Trophoblast cell (in vitro differentiated cells and primary cell): ENCODE measurements at regions not wholly inside any gene's neighbourhood (a gene's known extent, or its start where the extent isn't known, plus 50 kb on each side); places are given as distances from the start of the nearest gene placed in this dataset.
"Not testable (repeated sequence)": the region's sequence is repeated elsewhere in the genome, so short reads cannot be mapped to it uniquely, and the experiment has no call there.

Source experiments
- DNase-seq, 2 donors: peaks; one replicate each; pipeline ENCODE4 v3.0.0-alpha.2; 2016
- H2AFZ ChIP-seq: 2 replicates; pipeline ENCODE4 v1.6.1; 2013; ENCODE audit warnings: low read length, moderate library complexity, mild to moderate bottlenecking; ENCODE audit not compliant: insufficient read depth, poor library complexity
- H2AK5ac ChIP-seq: 2 replicates; pipeline ENCODE4 v1.6.1; 2013; ENCODE audit warnings: mild to moderate bottlenecking, low read length
- H2BK120ac ChIP-seq: 2 replicates; pipeline ENCODE4 v1.6.1; 2013; ENCODE audit warnings: low read length, mild to moderate bottlenecking, moderate library complexity; ENCODE audit not compliant: insufficient read depth, poor library complexity
- H2BK12ac ChIP-seq: 2 replicates; pipeline ENCODE4 v1.6.1; 2013; ENCODE audit warnings: mild to moderate bottlenecking, low read length, moderate library complexity
- H2BK5ac ChIP-seq: 2 replicates; pipeline ENCODE4 v1.6.1; 2013; ENCODE audit warnings: low read length, low read depth, moderate library complexity, mild to moderate bottlenecking; ENCODE audit not compliant: poor library complexity
- H3K14ac ChIP-seq: 2 replicates; pipeline ENCODE4 v1.6.1; 2013; ENCODE audit warnings: mild to moderate bottlenecking, low read length
- H3K18ac ChIP-seq: 2 replicates; pipeline ENCODE4 v1.6.1; 2013; ENCODE audit warnings: mild to moderate bottlenecking, low read length
- H3K23ac ChIP-seq: 2 replicates; pipeline ENCODE4 v1.6.1; 2013; ENCODE audit warnings: low read length
- H3K27ac ChIP-seq: 2 replicates; pipeline ENCODE4 v1.5.1; 2013; ENCODE audit warnings: low read depth, mild to moderate bottlenecking, inconsistent platforms, low read length, moderate library complexity
- H3K27me3 ChIP-seq: 2 replicates; pipeline ENCODE4 v1.6.1; 2013; ENCODE audit warnings: inconsistent platforms, mild to moderate bottlenecking, low read length, moderate library complexity; ENCODE audit not compliant: insufficient read depth
- H3K36me3 ChIP-seq, 2 experiments: 1 replicate in 1 of 2; 2 replicates in 1 of 2; pipeline ENCODE4 v1.6.1; 2013; ENCODE audit warnings: low read length in 2 of 2, mild to moderate bottlenecking in 2 of 2, moderate library complexity in 1 of 2; ENCODE audit not compliant: insufficient read depth in 2 of 2, control insufficient read depth in 1 of 2
- H3K4ac ChIP-seq: 2 replicates; pipeline ENCODE4 v1.6.1; 2013; ENCODE audit warnings: low read depth, mild to moderate bottlenecking, low read length, moderate library complexity
- H3K4me1 ChIP-seq, 2 experiments: 1 replicate in 1 of 2; 2 replicates in 1 of 2; pipeline ENCODE4 v1.6.1; 2013; ENCODE audit warnings: low read length in 2 of 2, mild to moderate bottlenecking in 2 of 2, moderate library complexity in 1 of 2; ENCODE audit not compliant: insufficient read depth in 2 of 2, control insufficient read depth in 1 of 2
- H3K4me2 ChIP-seq: 2 replicates; pipeline ENCODE4 v1.6.1; 2013; ENCODE audit warnings: inconsistent platforms, mild to moderate bottlenecking, low read length, moderate library complexity
- H3K4me3 ChIP-seq: 2 replicates; pipeline ENCODE4 v1.5.1; 2013; ENCODE audit warnings: mild to moderate bottlenecking, low read depth, low read length, inconsistent platforms
- H3K79me1 ChIP-seq: one replicate; pipeline ENCODE4 v1.6.1; 2013; ENCODE audit warnings: low read length
- H3K79me2 ChIP-seq: 2 replicates; pipeline ENCODE4 v1.6.1; 2013; ENCODE audit warnings: low read length, mild to moderate bottlenecking; ENCODE audit not compliant: control insufficient read depth, insufficient read depth, poor library complexity
- H3K9ac ChIP-seq: 2 replicates; pipeline ENCODE4 v1.6.1; 2013; ENCODE audit warnings: mild to moderate bottlenecking, low read length
- H3K9me3 ChIP-seq: 2 replicates; pipeline ENCODE4 v1.6.1; 2013; ENCODE audit warnings: low read depth, mild to moderate bottlenecking, control low read depth, inconsistent platforms, low read length; ENCODE audit not compliant: insufficient read depth
- H4K12ac ChIP-seq: 2 replicates; pipeline ENCODE4 v1.6.1; 2013; ENCODE audit warnings: low read depth, mild to moderate bottlenecking, low read length, moderate library complexity
- H4K8ac ChIP-seq: 2 replicates; pipeline ENCODE4 v1.6.1; 2013; ENCODE audit warnings: low read depth, mild to moderate bottlenecking, low read length, moderate library complexity
- H4K91ac ChIP-seq: one replicate; pipeline ENCODE4 v1.6.1; 2013; ENCODE audit warnings: low read depth, mild to moderate bottlenecking, low read length, moderate library complexity
- WGBS: extraction: QIAGEN DNeasy Blood & Tissue Kit; methylation state at CpG from one replicate; pipeline ENCODE4 v1.1.7; 2013; ENCODE audit warnings: missing lambda C conversion rate; ENCODE audit not compliant: insufficient read length, insufficient coverage; ENCODE audit errors: extremely low coverage; 5-methylcytosine and 5-hydroxymethylcytosine counted together

DNA sequence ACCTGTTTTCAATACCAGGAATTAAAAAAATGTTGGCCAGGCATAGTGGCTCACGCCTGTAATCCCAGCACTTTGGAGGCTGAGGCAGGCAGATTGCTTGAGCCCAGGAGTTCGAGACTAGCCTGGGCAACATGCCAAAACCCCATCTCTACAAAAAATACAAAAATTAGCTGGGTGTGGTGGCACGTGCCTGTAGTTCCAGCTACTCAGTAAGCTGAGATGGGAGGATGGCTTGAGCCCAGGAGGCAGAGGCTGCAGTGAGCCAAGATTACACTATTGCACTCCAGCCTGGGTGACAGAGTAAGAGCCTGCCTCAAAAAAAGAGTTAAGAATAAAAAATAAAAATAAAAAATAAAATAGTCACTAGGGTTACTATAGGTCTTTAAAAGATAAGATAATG is 60.6 kb upstream of the FOXI2 start:
- not testable (repeated sequence) for H2BK120ac ChIP-seq, H4K91ac ChIP-seq, H4K8ac ChIP-seq, H2AFZ ChIP-seq, H3K18ac ChIP-seq, H4K12ac ChIP-seq, H3K79me1 ChIP-seq, H3K36me3 ChIP-seq, H3K79me2 ChIP-seq, H3K4me3 ChIP-seq, H3K27me3 ChIP-seq, H3K4ac ChIP-seq, H3K9ac ChIP-seq, H3K14ac ChIP-seq, H3K4me1 ChIP-seq, H3K4me2 ChIP-seq, H2BK12ac ChIP-seq, H3K23ac ChIP-seq, H3K27ac ChIP-seq, H2AK5ac ChIP-seq, H3K9me3 ChIP-seq, H2BK5ac ChIP-seq
- DNase-seq, result peak in 1 of 2 donors; percentile 10
- no CpG with 5 or more reads among the region's 3 CpGs for WGBS

GRCh38 chr10:127678091-127678490 is 58.9 kb upstream of the FOXI2 start:
- Histone ChIP-seq H3K4me2 (no peak overlapping the region), H3K9ac (no peak overlapping the region), H3K79me1 (no peaks in the 10 kb centered on the region), H3K27me3 (no peaks in the 10 kb centered on the region), H4K91ac (no peak overlapping the region), H2BK12ac (no peak overlapping the region), H3K23ac (no peak overlapping the region), H2BK5ac (no peak overlapping the region), H2AFZ (no peak overlapping the region), H4K12ac (no peak overlapping the region), H3K79me2 (no peaks in the 10 kb centered on the region), H3K27ac (no peak overlapping the region), H2BK120ac (no peak overlapping the region), H3K4me1 (no peaks in the 10 kb centered on the region), H3K36me3 (no peaks in the 10 kb centered on the region), H3K4me3 (no peak overlapping the region), H3K18ac (no peak overlapping the region), H4K8ac (no peak overlapping the region), H3K4ac (no peak overlapping the region), H3K9me3 (peaks cover under 1% of the 10 kb centered on the region), H2AK5ac (no peak overlapping the region), H3K14ac (no peak overlapping the region)
- no CpG with 5 or more reads among the region's 8 CpGs for whole genome bisulfite sequencing
- peak; percentile 75 to 88 for DNase-seq

DNA sequence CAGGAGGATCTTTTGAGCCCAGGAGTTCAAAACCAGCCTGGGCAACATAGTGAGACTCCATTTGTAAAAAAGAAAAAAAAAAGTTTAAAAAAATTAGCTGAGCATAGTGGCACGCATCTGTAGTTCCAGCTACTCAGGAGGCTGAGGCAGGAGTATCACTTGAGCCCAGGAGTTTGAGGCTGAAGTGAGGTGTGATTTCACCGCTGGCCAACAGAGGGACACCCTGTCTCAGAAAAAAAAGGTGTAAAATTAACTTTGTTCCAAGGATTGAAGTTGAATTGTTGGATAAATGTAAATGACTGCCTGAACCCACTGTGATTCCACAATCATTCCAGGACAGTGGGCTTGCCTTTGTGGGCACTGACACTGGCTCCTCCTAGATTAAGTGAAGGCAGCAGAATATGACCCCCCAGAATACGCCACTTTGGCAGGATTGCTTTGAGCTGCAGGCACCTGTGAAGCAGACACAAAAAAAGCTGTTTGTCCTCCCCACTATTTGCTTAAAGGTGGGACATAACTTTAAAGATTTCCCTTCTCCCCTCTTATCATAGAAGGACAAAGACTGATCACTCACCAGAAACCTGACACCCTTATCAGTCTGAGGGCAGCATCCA is 57.2 kb upstream of the FOXI2 start:
- H4K91ac ChIP-seq, result no peak overlapping the region
- no peaks in the 10 kb centered on the region for H3K79me1 ChIP-seq
- no peak overlapping the region for H3K23ac ChIP-seq
- no peak overlapping the region for H2BK12ac ChIP-seq
- no peak overlapping the region for H3K4me2 ChIP-seq
- no peaks in the 10 kb centered on the region for H3K4me1 ChIP-seq
- peaks cover 2% of the 10 kb centered on the region for H3K9me3 ChIP-seq
- no peak overlapping the region for H2BK120ac ChIP-seq
- H4K8ac ChIP-seq, result no peak overlapping the region
- H4K12ac ChIP-seq, result no peak overlapping the region
- no peak overlapping the region for H2AFZ ChIP-seq
- no peak overlapping the region for H2AK5ac ChIP-seq
- no peaks in the 10 kb centered on the region for H3K36me3 ChIP-seq
- H3K79me2 ChIP-seq, result no peaks in the 10 kb centered on the region
- H3K27me3 ChIP-seq, result no peaks in the 10 kb centered on the region
- no peak overlapping the region for H3K18ac ChIP-seq
- H3K14ac ChIP-seq, result no peak overlapping the region
- no peak overlapping the region for H2BK5ac ChIP-seq
- no peak overlapping the region for H3K4me3 ChIP-seq
- no CpG with 5 or more reads among the region's 3 CpGs for WGBS
- peak; percentile 10 to 39 for DNase-seq
- no peak overlapping the region for H3K9ac ChIP-seq
- H3K27ac ChIP-seq, result no peak overlapping the region
- H3K4ac ChIP-seq, result no peak overlapping the region
